ENCODE measurements at regions not wholly inside any gene's neighbourhood (a gene's known extent, or its start where the extent isn't known, plus 50 kb on each side); places are given as distances from the start of the nearest gene placed in this dataset.

- peak; percentile 85 for TF ChIP-seq ZNF589 (CRISPR knock-in tag; IDR thresholded peaks at IDR 0.05; ENCODE audit: low read depth)
- TF ChIP-seq TCFL5 (CRISPR knock-in tag; conservative IDR thresholded peaks at IDR 0.05): no peak
- no peak for TF ChIP-seq CBFB (CRISPR knock-in tag; IDR thresholded peaks at IDR 0.05)
- peak; percentile 46; the same call in 1 of the 2 replicates for TF ChIP-seq CEBPB (tag; IDR thresholded peaks at IDR 0.05)
- TF ChIP-seq MITF (IDR thresholded peaks at IDR 0.05): no peak
- TF ChIP-seq PCBP2 (IDR thresholded peaks at IDR 0.05; ENCODE audit: low read depth, low read length, poor library complexity, severe bottlenecking): no peak
These were observed 106.1 kb downstream of the AXIN2 start (continued) for GRCh38 chr17:65455154-65455971.

DNA sequence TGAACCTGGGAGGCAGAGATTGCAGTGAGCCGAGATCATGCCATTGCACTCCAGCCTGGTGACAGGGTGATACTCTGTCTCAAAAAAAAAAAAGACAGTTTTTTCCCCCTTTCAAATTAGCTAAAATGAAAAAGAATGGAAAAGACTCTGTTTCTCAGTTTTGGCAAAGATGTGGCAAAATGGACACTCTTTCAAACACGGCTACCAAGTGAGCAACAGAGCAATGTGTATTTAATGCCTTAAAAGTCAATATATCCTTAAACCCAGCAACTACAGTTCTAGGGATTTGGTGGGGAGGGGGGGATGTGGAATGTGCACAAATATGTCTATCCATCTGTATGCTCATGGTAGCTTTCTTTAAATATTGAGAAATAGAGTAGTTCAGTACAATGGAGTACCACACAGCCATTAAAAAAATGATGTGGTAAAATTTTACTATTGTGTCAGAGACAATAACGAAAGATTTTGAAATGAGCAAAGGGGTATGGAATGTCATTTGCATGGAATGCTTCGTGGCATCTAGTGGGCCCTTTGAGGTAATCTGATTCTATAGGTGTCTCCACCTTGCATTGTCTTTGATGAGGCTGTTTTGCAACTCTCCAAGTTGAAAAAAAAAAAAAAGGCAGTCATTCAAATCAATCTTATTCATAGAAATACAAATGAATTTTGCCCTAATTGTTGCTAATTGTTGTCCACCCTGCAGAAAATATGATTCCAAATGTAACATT, 108.1 kb downstream of the AXIN2 start:
- H3K79me2 ChIP-seq (ENCODE audit: control insufficient read depth, insufficient read depth, low read length): no peaks in the 10 kb centered on the region
- no TSS peak for BruUV-seq (replicated peaks)
- peaks cover 0 to 14% of the 10 kb centered on the region in 2 experiments; a peak in 2 of 5 replicates for H3K27me3 ChIP-seq (ENCODE audit: control insufficient read depth in 2 of 2, insufficient read depth in 2 of 2, low read length in 2 of 2)
- H3K4me2 ChIP-seq (ENCODE audit: insufficient read depth, low read length): no peak overlapping the region
- H2AFZ ChIP-seq (ENCODE audit: low read depth, low read length): no peak overlapping the region
- WGBS (ENCODE audit: insufficient coverage, low coverage, missing lambda C conversion rate): 6% methylated on average over 3 of the region's 4 CpGs
- ATAC-seq (no peak), DNase-seq (ENCODE audit: extremely low read depth in 1 of 4, low spot score in 3 of 4) (no peak), FAIRE-seq (no peak)
- no peaks in the 10 kb centered on the region for H3K36me3 ChIP-seq (ENCODE audit: control insufficient read depth, insufficient read depth, low read length)
- no peaks in the 10 kb centered on the region for H3K4me1 ChIP-seq (replicated peaks in 1 of 2; ENCODE audit: control insufficient read depth in 2 of 2, insufficient read depth in 2 of 2, low read length in 2 of 2)
- no peak overlapping the region for H3K9ac ChIP-seq (ENCODE audit: insufficient read depth in 1 of 2, low read depth in 2 of 2, low read length in 2 of 2)
- in situ Hi-C loops (cut with MboI): no loop called here
- H3K9me1 ChIP-seq (ENCODE audit: control insufficient read depth, insufficient read depth, low read length): no peaks in the 10 kb centered on the region
- POLR2A ChIA-PET: interaction anchor here (0.8 kb wide), 1 partner anchor 10 kb away, joined by 4 read pairs; no protein-coding TSS in a partner anchor
- TF ChIP-seq RB1 (IDR thresholded peaks at IDR 0.05; ENCODE audit: low read depth) (no peak), ZBTB17 (CRISPR knock-in tag; IDR thresholded peaks at IDR 0.05) (no peak), BRF1 (IDR thresholded peaks at IDR 0.05; ENCODE audit: borderline replicate concordance, extremely low read depth, insufficient read length) (no peak), MEF2D (tag; conservative IDR thresholded peaks at IDR 0.05; ENCODE audit: low read depth) (no peak), ELF2 (CRISPR knock-in tag; IDR thresholded peaks at IDR 0.05) (no peak), RUNX1 (IDR thresholded peaks at IDR 0.05; ENCODE audit: low read depth) (no peak), ZBTB5 (IDR thresholded peaks at IDR 0.05) (no peak), PTRF (tag; IDR thresholded peaks at IDR 0.05) (no peak), CHD2 (IDR thresholded peaks at IDR 0.05; ENCODE audit: low read depth, low read length) (no peak)
- TF ChIP-seq, protein P1, sequence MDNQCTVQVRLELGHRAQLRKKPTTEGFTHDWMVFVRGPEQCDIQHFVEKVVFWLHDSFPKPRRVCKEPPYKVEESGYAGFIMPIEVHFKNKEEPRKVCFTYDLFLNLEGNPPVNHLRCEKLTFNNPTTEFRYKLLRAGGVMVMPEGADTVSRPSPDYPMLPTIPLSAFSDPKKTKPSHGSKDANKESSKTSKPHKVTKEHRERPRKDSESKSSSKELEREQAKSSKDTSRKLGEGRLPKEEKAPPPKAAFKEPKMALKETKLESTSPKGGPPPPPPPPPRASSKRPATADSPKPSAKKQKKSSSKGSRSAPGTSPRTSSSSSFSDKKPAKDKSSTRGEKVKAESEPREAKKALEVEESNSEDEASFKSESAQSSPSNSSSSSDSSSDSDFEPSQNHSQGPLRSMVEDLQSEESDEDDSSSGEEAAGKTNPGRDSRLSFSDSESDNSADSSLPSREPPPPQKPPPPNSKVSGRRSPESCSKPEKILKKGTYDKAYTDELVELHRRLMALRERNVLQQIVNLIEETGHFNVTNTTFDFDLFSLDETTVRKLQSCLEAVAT (IDR thresholded peaks at IDR 0.05): no peak
- H3K9me3 ChIP-seq (replicated peaks; ENCODE audit: control insufficient read depth, insufficient read depth, low read depth, low read length): no peaks in the 10 kb centered on the region; the same call in 1 of the 2 replicates
- no peak overlapping the region for H3K27ac ChIP-seq (ENCODE audit: extremely low read depth, low read depth, low read length)
- CTCF ChIA-PET (ENCODE audit: low intra/inter-chr PET ratio): no interaction called here
- intact Hi-C loops (cut with micrococcal nuclease): no loop called here
- H4K20me1 ChIP-seq (replicated peaks; ENCODE audit: control insufficient read depth, insufficient read depth, low read length): no peaks in the 10 kb centered on the region
- H3K4me3 ChIP-seq: no peak overlapping the region
